Stimulated activated CD4-positive, alpha-beta T cell treated with anti-CD3 and anti-CD28 coated beads, Interleukin-1b, Interleukin-23, amount 100 ng/mL, for 4 hours (primary cell): ENCODE measurements at regions not wholly inside any gene's neighbourhood (a gene's known extent, or its start where the extent isn't known, plus 50 kb on each side); places are given as distances from the start of the nearest gene placed in this dataset.
"Not testable (repeated sequence)": the region's sequence is repeated elsewhere in the genome, so short reads cannot be mapped to it uniquely, and the experiment has no call there.

Source experiments
- DNase-seq, 2 donors: peaks; one replicate each; pipeline ENCODE4 v3.0.0-alpha.2; 2020; ENCODE audit warnings: low read depth in 2 of 2

- no peak for DNase-seq
Observed at GRCh38 chr3:70640481-70640880, 328.0 kb upstream of the MDFIC2 start.

GRCh38 chr3:70635301-70635700, 322.9 kb upstream of the MDFIC2 start:
- DNase-seq, result no peak

DNA sequence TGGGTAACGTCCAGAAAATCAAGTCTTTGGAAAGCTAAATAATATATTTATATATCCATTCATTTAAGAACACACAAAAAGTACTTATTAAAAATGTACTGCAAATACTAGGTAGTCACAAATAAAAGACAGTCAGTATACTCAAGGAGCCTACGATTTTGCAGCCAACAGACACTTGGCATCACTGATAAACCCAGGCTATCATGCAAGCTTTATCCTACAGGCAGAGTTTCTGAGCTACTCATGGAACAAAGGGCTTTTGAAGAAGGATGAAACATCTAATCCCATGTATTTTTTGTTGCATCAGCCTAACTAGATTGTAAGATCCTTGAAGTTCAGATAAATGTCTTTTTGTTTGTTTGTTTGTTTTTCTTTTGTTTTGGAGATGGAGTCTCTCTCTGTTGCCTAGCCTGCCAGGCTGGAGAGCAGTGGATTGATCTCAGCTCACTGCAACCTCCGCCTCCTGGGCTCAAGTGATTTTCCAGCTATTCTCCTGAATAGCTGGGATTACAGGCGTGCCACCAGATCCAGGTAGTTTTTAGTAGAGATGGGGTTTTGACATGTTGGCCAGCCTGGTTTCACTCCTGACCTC, 319.4 kb upstream of the MDFIC2 start:
- no peak for DNase-seq

- DNase-seq, result no peak
Observed at GRCh38 chr3:70621451-70621850, 309.0 kb upstream of the MDFIC2 start.

DNA sequence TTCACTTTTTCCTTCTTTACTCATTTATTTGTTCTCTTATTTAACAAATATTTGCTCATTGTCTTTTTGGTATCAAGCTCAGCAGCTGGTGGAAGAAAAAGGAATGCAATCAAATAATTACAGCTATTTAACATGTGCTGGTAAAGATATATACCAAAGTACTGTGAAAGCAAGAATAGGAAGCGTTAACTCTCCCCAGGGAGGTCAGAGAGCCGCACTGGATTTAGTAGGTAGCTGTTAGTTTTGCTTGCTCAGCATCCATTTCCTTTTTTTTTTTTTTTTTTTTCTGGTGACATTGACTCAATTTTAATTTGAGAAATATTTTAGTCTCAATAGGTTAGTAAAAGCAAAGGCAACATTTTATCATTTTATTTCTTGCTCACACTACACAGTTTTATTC, 308.5 kb upstream of the MDFIC2 start:
- no peak for DNase-seq

GRCh38 chr3:70620367-70620766, 307.9 kb upstream of the MDFIC2 start:
- DNase-seq, result no peak

GRCh38 chr3:70618151-70618550, 305.7 kb upstream of the MDFIC2 start:
- DNase-seq, result no peak

DNA sequence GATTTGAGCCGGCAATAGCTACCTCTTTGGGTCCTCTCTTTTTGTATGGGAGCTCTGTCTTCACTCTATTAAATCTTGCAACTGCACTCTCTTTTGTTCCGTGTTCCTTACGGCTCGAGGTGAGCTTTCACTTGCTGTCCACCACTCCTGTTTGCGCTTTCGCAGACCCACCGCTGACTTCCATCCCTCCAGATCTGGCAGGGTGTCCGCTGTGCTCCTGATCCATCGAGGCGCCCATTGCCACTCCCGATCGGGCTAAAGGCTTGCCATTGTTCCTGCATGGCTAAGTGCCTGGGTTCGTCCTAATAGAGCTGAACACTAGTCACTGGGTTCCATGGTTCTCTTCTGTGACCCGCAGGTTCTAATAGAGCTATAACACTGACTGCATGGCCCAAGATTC, 304.9 kb upstream of the MDFIC2 start:
- DNase-seq, result not testable (repeated sequence)

GRCh38 chr3:70615286-70615685, 302.8 kb upstream of the MDFIC2 start:
- DNase-seq, result no peak

DNA sequence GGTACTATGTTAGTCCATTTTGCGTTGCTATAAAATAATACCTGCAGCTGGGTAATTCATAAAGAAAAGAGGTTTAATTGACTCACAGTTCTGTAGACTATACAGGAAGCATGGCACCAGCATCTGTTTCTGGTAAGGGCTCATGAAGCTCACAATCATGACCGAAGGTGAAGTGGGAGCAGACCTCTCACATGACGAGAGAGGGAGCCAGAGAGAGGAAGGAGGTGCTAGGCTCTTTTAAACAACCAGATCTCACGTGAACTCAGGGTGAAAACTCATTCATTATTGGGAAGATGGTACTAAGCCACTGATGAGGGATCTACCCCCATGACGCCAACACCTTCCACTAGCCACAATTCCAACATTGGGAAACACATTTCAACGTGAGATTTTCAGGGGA, 301.7 kb upstream of the MDFIC2 start:
- DNase-seq, result no peak

DNA sequence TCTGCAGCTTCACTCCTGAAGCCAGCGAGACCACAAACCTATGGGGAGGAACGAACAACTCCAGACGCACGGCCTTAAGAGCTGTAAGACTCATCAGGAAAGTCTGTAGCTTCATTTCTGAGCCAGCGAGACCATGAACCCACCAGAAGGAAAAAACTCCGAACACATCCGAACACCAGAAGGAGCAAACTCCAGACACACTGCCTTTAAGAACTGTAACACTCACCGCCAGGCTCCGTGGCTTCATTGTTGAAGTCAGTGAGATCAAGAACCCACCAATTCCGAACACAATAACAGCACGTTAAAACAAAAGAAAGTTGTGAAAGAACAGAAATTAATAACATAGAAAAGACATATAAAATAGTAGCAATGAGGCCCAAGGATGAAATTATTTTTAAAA, 300.5 kb upstream of the MDFIC2 start:
- no peak for DNase-seq

- DNase-seq, result not testable (repeated sequence)
Observed at GRCh38 chr3:70611667-70612277, 299.3 kb upstream of the MDFIC2 start.

- no peak for DNase-seq
Observed at GRCh38 chr3:70608434-70608833, 296.0 kb upstream of the MDFIC2 start.

- DNase-seq, result no peak
Observed at GRCh38 chr3:70607469-70607868, 295.0 kb upstream of the MDFIC2 start.

DNA sequence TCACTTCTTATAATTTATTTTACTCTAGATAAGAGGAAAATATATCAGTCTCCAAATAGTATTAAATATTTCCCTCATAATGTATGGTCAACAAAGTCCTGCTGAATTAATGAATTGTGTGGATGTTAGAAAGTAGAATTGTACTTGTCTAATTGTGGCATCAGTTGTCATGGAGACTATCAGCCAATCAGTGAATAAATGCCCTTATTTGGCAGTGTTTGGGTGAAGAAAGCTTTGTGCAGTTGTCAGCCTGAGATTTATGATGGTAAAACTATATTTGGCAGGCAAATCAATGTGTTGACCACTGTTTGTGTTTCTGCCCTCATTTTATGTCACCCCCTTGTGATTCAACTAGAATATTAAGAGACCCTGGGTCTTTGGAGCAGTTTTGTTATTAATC, 293.6 kb upstream of the MDFIC2 start:
- DNase-seq, result no peak

DNA sequence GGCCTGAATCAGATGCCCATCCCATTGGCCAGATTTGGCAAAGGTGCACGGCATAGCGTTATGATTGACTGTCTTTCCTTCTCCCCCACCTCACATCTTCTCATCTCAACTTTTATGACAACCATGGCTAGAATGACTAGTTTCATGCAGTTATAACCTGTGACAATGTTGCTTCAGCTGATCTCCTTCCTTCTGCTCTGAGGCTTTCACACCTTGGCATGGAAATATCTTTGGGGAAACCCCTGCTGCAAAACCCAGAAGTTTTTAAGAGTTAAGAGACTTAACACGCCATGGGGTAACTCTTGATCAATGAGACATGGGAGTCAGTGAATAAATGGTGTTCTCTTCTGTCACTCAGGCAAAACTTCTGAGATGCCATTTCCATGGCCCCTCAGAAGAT, 290.7 kb upstream of the MDFIC2 start:
- no peak for DNase-seq

DNA sequence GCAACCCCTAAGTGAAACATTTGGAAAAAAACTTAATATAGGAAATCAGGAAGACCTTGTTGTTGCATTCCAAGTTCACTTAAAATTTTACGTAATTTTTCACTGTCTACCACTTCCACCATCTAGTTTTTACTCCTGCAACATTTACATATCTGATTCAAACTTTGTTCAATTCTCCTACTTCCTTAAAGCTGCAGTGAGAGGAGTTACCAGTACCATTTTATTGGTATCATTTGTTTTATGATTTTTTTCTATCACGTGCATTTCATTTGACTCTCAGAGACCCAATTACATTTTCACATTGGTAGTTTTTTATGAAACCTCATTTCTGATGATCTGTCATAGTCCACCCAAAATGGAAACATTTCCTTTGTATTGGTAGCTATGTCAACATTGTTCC, 284.9 kb upstream of the MDFIC2 start:
- no peak for DNase-seq

GRCh38 chr3:70583682-70584081, 271.2 kb upstream of the MDFIC2 start:
- DNase-seq, result no peak

DNA sequence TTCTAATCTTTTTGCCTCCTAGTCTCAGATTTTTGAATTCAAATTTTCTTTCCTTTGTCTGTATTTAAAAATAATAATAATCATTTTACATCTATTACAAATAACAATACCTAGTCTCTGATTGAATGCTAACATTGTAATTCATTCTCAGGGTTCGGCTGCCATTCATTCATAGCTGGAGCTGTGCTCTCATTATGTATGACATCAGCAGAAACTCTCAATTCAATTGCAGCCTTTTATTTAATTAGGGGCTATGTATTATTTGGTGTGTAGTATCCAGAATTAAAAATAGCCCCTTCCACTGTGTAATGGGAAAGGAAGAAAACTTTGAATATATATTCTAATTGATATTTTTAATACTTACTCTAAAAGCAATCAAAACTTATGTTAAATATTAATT, 270.4 kb upstream of the MDFIC2 start:
- DNase-seq, result no peak

DNA sequence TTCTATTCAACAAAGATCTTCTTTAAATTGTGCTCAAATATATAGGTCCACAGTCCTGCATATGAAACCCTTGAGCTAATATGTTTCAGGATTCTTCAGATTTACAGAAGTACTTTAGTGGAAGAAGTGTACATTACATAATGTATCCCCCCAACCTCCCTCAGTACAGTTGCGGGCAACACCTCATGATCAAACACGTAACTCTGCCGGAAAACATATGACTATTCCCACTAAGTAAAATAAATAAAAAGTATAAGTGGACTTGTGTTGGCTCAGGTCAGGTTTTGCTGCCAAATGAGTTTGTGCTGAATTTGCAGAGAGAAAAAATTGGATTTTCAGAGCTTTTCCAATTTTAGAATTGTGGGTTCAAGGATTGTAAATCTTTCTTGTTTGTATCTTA, 267.6 kb upstream of the MDFIC2 start:
- DNase-seq, result no peak

GRCh38 chr3:70571696-70572095, 259.3 kb upstream of the MDFIC2 start:
- DNase-seq, result no peak

- no peak for DNase-seq
Observed at GRCh38 chr3:70570584-70570983, 258.1 kb upstream of the MDFIC2 start.

DNA sequence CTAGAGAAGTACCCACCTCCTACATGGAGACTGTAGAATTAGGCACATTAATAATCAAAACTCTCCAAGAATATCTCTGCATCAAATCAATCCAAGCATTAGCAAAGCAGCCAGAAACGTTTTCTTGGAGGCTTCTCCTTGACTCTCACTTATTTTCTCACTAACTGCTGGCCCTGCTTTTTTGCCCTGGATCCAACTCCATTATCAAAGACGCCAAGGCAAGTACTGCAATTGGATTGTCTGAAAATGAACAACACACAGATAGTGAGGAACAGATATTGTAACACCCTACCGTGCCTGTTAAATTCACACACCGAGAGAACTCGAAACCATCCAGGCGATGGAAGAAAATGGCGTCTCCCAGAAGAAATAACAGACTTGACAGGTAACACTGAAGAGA, 256.2 kb upstream of the MDFIC2 start:
- no peak for DNase-seq

DNA sequence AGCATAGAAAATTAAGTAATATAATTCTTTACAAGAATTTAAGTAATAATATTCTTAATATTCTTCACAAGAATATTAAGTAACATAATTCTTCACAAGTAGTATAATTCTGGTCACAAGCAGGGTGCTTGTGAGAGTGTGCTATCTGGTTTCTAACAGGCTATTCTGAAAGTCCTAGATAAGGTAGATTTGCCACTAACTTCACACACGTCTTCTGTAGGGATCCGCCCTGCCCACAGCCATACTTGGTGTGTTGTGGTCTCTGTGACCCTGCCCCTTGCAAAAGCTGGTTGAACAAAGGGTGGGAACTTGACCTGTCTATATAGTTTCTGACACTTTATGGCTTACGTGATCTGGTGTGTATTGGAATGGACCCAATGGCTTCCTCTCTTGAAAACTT, 253.4 kb upstream of the MDFIC2 start:
- DNase-seq, result no peak
